HepG2 (cell line): ENCODE measurements at regions not wholly inside any gene's neighbourhood (a gene's known extent, or its start where the extent isn't known, plus 50 kb on each side); places are given as distances from the start of the nearest gene placed in this dataset.

Experiments used
- ATAC-seq: fragments of 200-7000 bp; cut with Tn5 transposase; 3 replicates; pipeline ENCODE4 v1.9.1; 2020; ENCODE audit warnings: mild to moderate bottlenecking, moderate library complexity
- BruUV-seq: library from RNA; stranded (reverse); fragments of 400-500 nt; replicated peaks from 2 replicates; lab custom pipeline; 2021; lab: Mats Ljungman, UMichigan
- CTCF ChIA-PET: fragments of 300-600 bp; formaldehyde crosslinking; extraction: SDS; loops from one replicate; lab custom pipeline; 2021; ENCODE audit warnings: low total read pairs, inconsistent platforms, low intra/inter-chr PET ratio; lab: Yijun Ruan, JAX
- POLR2A ChIA-PET: fragments of 350-600 bp; sonication (Branson Sonifier 250); formaldehyde crosslinking; loops from one replicate; lab custom pipeline; 2020; ENCODE audit warnings: antibody characterized with exemption, inconsistent platforms; lab: Yijun Ruan, JAX
- DNase-seq: peaks from one replicate; pipeline ENCODE4 v3.0.0-alpha.2; 2015; ENCODE audit warnings: low spot score
- FAIRE-seq: peaks from 3 replicates; lab custom pipeline; 2011; peaks lifted over from hg19 to GRCh38; lab: Jason Lieb, UNC
- H2AFZ ChIP-seq: one replicate; pipeline ENCODE4 v1.6.1; 2011; ENCODE audit warnings: low read length, inconsistent platforms
- H3K27ac ChIP-seq: fragments of 300-600 bp; 3 replicates; pipeline ENCODE4 v1.8.0; 2011; ENCODE audit warnings: mixed run types, mild to moderate bottlenecking, mixed read lengths, low read length, inconsistent platforms; ENCODE audit not compliant: insufficient read depth; ENCODE audit errors: extremely low read length
- H3K27me3 ChIP-seq, 2 experiments: fragments of 200-600 bp in 1 of 2; 2 replicates in 1 of 2; 3 replicates in 1 of 2; pipeline versions ENCODE4 v1.6.0 to v1.8.0; 2011; ENCODE audit warnings: low read length in 2 of 2, mild to moderate bottlenecking in 2 of 2, moderate library complexity in 2 of 2, inconsistent platforms in 1 of 2; ENCODE audit not compliant: insufficient read depth in 2 of 2, control insufficient read depth in 1 of 2
- H3K36me3 ChIP-seq, 2 experiments: fragments of 200-600 bp in 1 of 2; replicated peaks in 1 of 2; 2 replicates in 1 of 2; 3 replicates in 1 of 2; pipeline versions ENCODE4 v1.5.1 to v1.8.0; 2011; ENCODE audit warnings: low read length in 2 of 2, inconsistent platforms in 1 of 2; ENCODE audit not compliant: insufficient read depth in 2 of 2, control insufficient read depth in 1 of 2
- H3K4me1 ChIP-seq: 2 replicates; pipeline ENCODE4 v1.5.1; 2012; ENCODE audit warnings: low read length, inconsistent platforms; ENCODE audit not compliant: insufficient read depth
- H3K4me2 ChIP-seq: 2 replicates; pipeline ENCODE4 v1.6.0; 2011; ENCODE audit warnings: low read depth, low read length, inconsistent platforms
- H3K4me3 ChIP-seq, 3 experiments: fragments of 200-600 bp in 1 of 3; sonication (generic), shearing (Covaris generic) in 1 of 3; replicated peaks in 1 of 3; 2 replicates each; pipeline ENCODE4 v1.5.1; 2011 to 2016; ENCODE audit warnings: low read length in 3 of 3, inconsistent platforms in 2 of 3, low read depth in 2 of 3, mild to moderate bottlenecking in 2 of 3, control low read depth in 1 of 3, mixed read lengths in 1 of 3; ENCODE audit not compliant: insufficient read depth in 1 of 3
- H3K79me2 ChIP-seq: one replicate; pipeline ENCODE4 v1.6.1; 2011; ENCODE audit warnings: low read length, inconsistent platforms; ENCODE audit not compliant: insufficient read depth
- H3K9ac ChIP-seq: 2 replicates; pipeline ENCODE4 v1.6.0; 2011; ENCODE audit warnings: mild to moderate bottlenecking, low read depth, low read length, inconsistent platforms; ENCODE audit not compliant: insufficient read depth
- H3K9me3 ChIP-seq: 2 replicates; pipeline ENCODE4 v1.5.1; 2012; ENCODE audit warnings: mild to moderate bottlenecking, low read length
- H4K20me1 ChIP-seq: 2 replicates; pipeline ENCODE4 v1.6.0; 2011; ENCODE audit warnings: inconsistent platforms, mild to moderate bottlenecking, low read length, moderate library complexity; ENCODE audit not compliant: insufficient read depth
- BHLHE40 ChIP-seq: IDR thresholded peaks from 2 replicates; pipeline ENCODE4 v1.6.1; 2011; ENCODE audit warnings: low read length, improper control_type of control experiment
- HIVEP1 ChIP-seq: sonication (generic); formaldehyde crosslinking; IDR thresholded peaks from 2 replicates; pipeline ENCODE4 v1.4.0; 2020; ENCODE audit warnings: mild to moderate bottlenecking, missing genetic modification reagents
- MED13 ChIP-seq: sonication (generic); formaldehyde crosslinking; IDR thresholded peaks from 2 replicates; pipeline ENCODE4 v1.5.0; 2020; ENCODE audit warnings: missing genetic modification reagents
- NFIC ChIP-seq: IDR thresholded peaks from 2 replicates; pipeline ENCODE4 v1.6.1; 2012; ENCODE audit warnings: mild to moderate bottlenecking, low read length, inconsistent platforms
- NFYC ChIP-seq: IDR thresholded peaks from 2 replicates; pipeline ENCODE4 v1.6.1; 2016; ENCODE audit warnings: missing genetic modification reagents, missing compliant biosample characterization
- ONECUT2 ChIP-seq: sonication (generic); formaldehyde crosslinking; IDR thresholded peaks from 2 replicates; pipeline ENCODE4 v1.4.0; 2020; ENCODE audit warnings: missing genetic modification reagents
- PRMT3 ChIP-seq: sonication (generic); formaldehyde crosslinking; IDR thresholded peaks from 2 replicates; pipeline ENCODE4 v1.8.1; 2022; ENCODE audit warnings: low read depth, mild to moderate bottlenecking, moderate library complexity, missing genetic modification reagents, borderline replicate concordance
- TOE1 ChIP-seq: sonication (generic); formaldehyde crosslinking; IDR thresholded peaks from 2 replicates; pipeline ENCODE4 v1.4.0; 2020; ENCODE audit warnings: mild to moderate bottlenecking, missing genetic modification reagents
- YEATS4 ChIP-seq: sonication (generic); formaldehyde crosslinking; IDR thresholded peaks from 2 replicates; pipeline ENCODE4 v1.4.0; 2020; ENCODE audit warnings: missing genetic modification reagents, borderline replicate concordance
- ZBTB8A ChIP-seq: sonication (generic); formaldehyde crosslinking; IDR thresholded peaks from 2 replicates; pipeline ENCODE4 v1.4.0; 2020; ENCODE audit warnings: mild to moderate bottlenecking, low read depth, missing genetic modification reagents, borderline replicate concordance
- ZNF446 ChIP-seq: sonication (generic); formaldehyde crosslinking; IDR thresholded peaks from 2 replicates; pipeline ENCODE4 v1.5.0; 2020; ENCODE audit warnings: mild to moderate bottlenecking, missing genetic modification reagents
- ZNF556 ChIP-seq: sonication (generic); formaldehyde crosslinking; IDR thresholded peaks from 2 replicates; pipeline ENCODE4 v1.4.0; 2020; ENCODE audit warnings: mild to moderate bottlenecking, missing genetic modification reagents, borderline replicate concordance
- ZNF777 ChIP-seq: sonication (generic); formaldehyde crosslinking; IDR thresholded peaks from 2 replicates; pipeline ENCODE4 v1.4.0; 2020; ENCODE audit warnings: missing genetic modification reagents
- WGBS: methylation state at CpG from one replicate; pipeline ENCODE4 v1.1.6; 2017; ENCODE audit warnings: low lambda C conversion rate; 5-methylcytosine and 5-hydroxymethylcytosine counted together
- in situ Hi-C: cut with HindIII; loops from 2 replicates; pipeline ENCODE4 v1.10.0; 2017; ENCODE audit warnings: low pct_unique_long_range_greater_than_20kb; ENCODE audit not compliant: extremely low pct_ligation_motif_present
- intact Hi-C: fragments of 100-400 bp; cut with micrococcal nuclease; formaldehyde crosslinking; loops from one replicate; pipeline ENCODE4 v1.10.0; 2022; ENCODE audit not compliant: unreplicated experiment
- TF ChIP-seq, protein P1 (sequence below): sonication (generic); formaldehyde crosslinking; IDR thresholded peaks from 2 replicates; pipeline ENCODE4 v1.4.0; 2020; ENCODE audit warnings: mild to moderate bottlenecking, missing genetic modification reagents, borderline replicate concordance
- TF ChIP-seq, protein P2 (sequence below): conservative IDR thresholded peaks from 2 replicates; pipeline ENCODE4 v1.6.1; 2018; ENCODE audit warnings: missing genetic modification reagents

DNA sequence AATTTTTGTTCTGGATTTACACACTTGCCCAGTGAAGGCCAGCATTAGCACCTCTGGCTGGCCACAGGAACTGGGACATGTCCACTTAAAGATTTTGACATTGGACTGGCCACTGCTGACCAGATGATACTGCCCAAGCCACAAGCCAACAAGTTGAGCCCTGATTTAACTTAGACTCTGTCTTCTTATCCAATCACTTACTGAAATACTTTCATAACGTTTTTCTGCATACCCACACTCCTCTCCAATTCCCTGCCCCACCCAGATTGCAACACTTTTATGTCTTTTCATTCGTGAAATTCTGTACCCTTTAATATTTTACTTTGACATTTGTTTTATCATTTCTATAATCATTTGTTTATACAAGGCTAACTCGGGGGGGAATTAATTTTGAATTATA, 170.3 kb upstream of the TAB2 start:
- DNase-seq (no peak), FAIRE-seq (no peak), ATAC-seq (no peak)
- Histone ChIP-seq H3K4me1 (no peaks in the 10 kb centered on the region), H4K20me1 (no peaks in the 10 kb centered on the region), H3K9me3 (no peaks in the 10 kb centered on the region), H3K27me3 (peaks cover 0 to 16% of the 10 kb centered on the region in 2 experiments; a peak in 2 of 5 replicates), H3K9ac (no peak overlapping the region), H3K27ac (no peak overlapping the region), H2AFZ (no peak overlapping the region), H3K79me2 (no peaks in the 10 kb centered on the region), H3K4me2 (no peak overlapping the region), H3K4me3 (no peak overlapping the region), H3K36me3 (no peaks in the 10 kb centered on the region)
- intact Hi-C loops, result no loop called here
- WGBS, result under 1% methylated on average over 3 of the region's 3 CpGs
- POLR2A ChIA-PET, result no interaction called here
- CTCF ChIA-PET, result no interaction called here
- in situ Hi-C loops, result no loop called here
- no TSS peak for BruUV-seq
- no peak for TF ChIP-seq ZNF556 (CRISPR knock-in tag)
- TF ChIP-seq MED13, result no peak
- no peak for TF ChIP-seq TOE1 (CRISPR knock-in tag)
- TF ChIP-seq, protein P1, sequence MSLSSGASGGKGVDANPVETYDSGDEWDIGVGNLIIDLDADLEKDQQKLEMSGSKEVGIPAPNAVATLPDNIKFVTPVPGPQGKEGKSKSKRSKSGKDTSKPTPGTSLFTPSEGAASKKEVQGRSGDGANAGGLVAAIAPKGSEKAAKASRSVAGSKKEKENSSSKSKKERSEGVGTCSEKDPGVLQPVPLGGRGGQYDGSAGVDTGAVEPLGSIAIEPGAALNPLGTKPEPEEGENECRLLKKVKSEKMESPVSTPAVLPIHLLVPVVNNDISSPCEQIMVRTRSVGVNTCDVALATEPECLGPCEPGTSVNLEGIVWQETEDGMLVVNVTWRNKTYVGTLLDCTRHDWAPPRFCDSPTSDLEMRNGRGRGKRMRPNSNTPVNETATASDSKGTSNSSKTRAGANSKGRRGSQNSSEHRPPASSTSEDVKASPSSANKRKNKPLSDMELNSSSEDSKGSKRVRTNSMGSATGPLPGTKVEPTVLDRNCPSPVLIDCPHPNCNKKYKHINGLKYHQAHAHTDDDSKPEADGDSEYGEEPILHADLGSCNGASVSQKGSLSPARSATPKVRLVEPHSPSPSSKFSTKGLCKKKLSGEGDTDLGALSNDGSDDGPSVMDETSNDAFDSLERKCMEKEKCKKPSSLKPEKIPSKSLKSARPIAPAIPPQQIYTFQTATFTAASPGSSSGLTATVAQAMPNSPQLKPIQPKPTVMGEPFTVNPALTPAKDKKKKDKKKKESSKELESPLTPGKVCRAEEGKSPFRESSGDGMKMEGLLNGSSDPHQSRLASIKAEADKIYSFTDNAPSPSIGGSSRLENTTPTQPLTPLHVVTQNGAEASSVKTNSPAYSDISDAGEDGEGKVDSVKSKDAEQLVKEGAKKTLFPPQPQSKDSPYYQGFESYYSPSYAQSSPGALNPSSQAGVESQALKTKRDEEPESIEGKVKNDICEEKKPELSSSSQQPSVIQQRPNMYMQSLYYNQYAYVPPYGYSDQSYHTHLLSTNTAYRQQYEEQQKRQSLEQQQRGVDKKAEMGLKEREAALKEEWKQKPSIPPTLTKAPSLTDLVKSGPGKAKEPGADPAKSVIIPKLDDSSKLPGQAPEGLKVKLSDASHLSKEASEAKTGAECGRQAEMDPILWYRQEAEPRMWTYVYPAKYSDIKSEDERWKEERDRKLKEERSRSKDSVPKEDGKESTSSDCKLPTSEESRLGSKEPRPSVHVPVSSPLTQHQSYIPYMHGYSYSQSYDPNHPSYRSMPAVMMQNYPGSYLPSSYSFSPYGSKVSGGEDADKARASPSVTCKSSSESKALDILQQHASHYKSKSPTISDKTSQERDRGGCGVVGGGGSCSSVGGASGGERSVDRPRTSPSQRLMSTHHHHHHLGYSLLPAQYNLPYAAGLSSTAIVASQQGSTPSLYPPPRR (CRISPR knock-in tag), result no peak
- TF ChIP-seq NFYC (CRISPR knock-in tag), result no peak
- TF ChIP-seq BHLHE40, result no peak
- no peak for TF ChIP-seq ONECUT2 (CRISPR knock-in tag)
- TF ChIP-seq ZNF446 (CRISPR knock-in tag), result no peak
- no peak for TF ChIP-seq NFIC
- no peak for TF ChIP-seq ZBTB8A (CRISPR knock-in tag)
- no peak for TF ChIP-seq PRMT3 (CRISPR knock-in tag)
- TF ChIP-seq, protein P2, sequence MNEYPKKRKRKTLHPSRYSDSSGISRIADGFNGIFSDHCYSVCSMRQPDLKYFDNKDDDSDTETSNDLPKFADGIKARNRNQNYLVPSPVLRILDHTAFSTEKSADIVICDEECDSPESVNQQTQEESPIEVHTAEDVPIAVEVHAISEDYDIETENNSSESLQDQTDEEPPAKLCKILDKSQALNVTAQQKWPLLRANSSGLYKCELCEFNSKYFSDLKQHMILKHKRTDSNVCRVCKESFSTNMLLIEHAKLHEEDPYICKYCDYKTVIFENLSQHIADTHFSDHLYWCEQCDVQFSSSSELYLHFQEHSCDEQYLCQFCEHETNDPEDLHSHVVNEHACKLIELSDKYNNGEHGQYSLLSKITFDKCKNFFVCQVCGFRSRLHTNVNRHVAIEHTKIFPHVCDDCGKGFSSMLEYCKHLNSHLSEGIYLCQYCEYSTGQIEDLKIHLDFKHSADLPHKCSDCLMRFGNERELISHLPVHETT (CRISPR knock-in tag), result no peak
- TF ChIP-seq HIVEP1 (CRISPR knock-in tag), result no peak
- no peak for TF ChIP-seq ZNF777
- no peak for TF ChIP-seq YEATS4 (CRISPR knock-in tag)
